ENCODE measurements at regions not wholly inside any gene's neighbourhood (a gene's known extent, or its start where the extent isn't known, plus 50 kb on each side); places are given as distances from the start of the nearest gene placed in this dataset.
"Not testable (repeated sequence)": the region's sequence is repeated elsewhere in the genome, so short reads cannot be mapped to it uniquely, and the experiment has no call there.

GRCh38 chr18:70389036-70389435 lies 100.2 kb downstream of the SOCS6 start:
- TF ChIP-seq, protein P1, sequence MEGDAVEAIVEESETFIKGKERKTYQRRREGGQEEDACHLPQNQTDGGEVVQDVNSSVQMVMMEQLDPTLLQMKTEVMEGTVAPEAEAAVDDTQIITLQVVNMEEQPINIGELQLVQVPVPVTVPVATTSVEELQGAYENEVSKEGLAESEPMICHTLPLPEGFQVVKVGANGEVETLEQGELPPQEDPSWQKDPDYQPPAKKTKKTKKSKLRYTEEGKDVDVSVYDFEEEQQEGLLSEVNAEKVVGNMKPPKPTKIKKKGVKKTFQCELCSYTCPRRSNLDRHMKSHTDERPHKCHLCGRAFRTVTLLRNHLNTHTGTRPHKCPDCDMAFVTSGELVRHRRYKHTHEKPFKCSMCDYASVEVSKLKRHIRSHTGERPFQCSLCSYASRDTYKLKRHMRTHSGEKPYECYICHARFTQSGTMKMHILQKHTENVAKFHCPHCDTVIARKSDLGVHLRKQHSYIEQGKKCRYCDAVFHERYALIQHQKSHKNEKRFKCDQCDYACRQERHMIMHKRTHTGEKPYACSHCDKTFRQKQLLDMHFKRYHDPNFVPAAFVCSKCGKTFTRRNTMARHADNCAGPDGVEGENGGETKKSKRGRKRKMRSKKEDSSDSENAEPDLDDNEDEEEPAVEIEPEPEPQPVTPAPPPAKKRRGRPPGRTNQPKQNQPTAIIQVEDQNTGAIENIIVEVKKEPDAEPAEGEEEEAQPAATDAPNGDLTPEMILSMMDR (IDR thresholded peaks at IDR 0.05), result not testable (repeated sequence)
- TF ChIP-seq SIN3A (IDR thresholded peaks at IDR 0.05; ENCODE audit: borderline replicate concordance, insufficient read depth, low read depth, low read length), result not testable (repeated sequence)
